A549 (cell line): ENCODE measurements at regions not wholly inside any gene's neighbourhood (a gene's known extent, or its start where the extent isn't known, plus 50 kb on each side); places are given as distances from the start of the nearest gene placed in this dataset.

ENCODE experiments used
- BHLHE40 ChIP-seq: IDR thresholded peaks from 2 replicates; pipeline ENCODE4 v1.6.1; 2012; ENCODE audit warnings: low read depth, low read length, inconsistent platforms
- CTCF ChIP-seq: fragments of >200 bp; sonication (Bioruptor Twin); formaldehyde crosslinking; IDR thresholded peaks from 3 replicates; pipeline ENCODE4 v1.5.1; 2016
- ESRRA ChIP-seq: fragments of 150-350 bp; IDR thresholded peaks from 2 replicates; pipeline ENCODE4 v1.6.1; 2014; ENCODE audit warnings: mild to moderate bottlenecking, low read length, borderline replicate concordance
- KDM5A ChIP-seq: fragments of 200-600 bp; sonication (generic); IDR thresholded peaks from 2 replicates; pipeline ENCODE4 v1.6.1; 2016; ENCODE audit warnings: antibody characterized with exemption, mild to moderate bottlenecking
- MAZ ChIP-seq: fragments of 150-350 bp; IDR thresholded peaks from 2 replicates; pipeline ENCODE4 v1.6.1; 2014; ENCODE audit warnings: antibody characterized with exemption, low read depth, low read length, borderline replicate concordance
- PBX3 ChIP-seq: IDR thresholded peaks from 2 replicates; pipeline ENCODE4 v1.6.1; 2012
- POLR2A ChIP-seq: IDR thresholded peaks from 2 replicates; pipeline ENCODE4 v1.6.1; 2012; ENCODE audit warnings: mild to moderate bottlenecking, low read length
- POLR2AphosphoS2 ChIP-seq: conservative IDR thresholded peaks from 2 replicates; pipeline ENCODE4 v1.6.1; 2012; ENCODE audit warnings: low read length, improper control_type of control experiment, inconsistent platforms
- SMC3 ChIP-seq: fragments of >200 bp; sonication (Bioruptor Twin); formaldehyde crosslinking; IDR thresholded peaks from 3 replicates; pipeline ENCODE4 v1.6.1; 2018; ENCODE audit warnings: inconsistent platforms
- ZNF302 ChIP-seq: fragments of 250-450 bp; sonication (Bioruptor Pico); IDR thresholded peaks from 2 replicates; pipeline ENCODE4 v1.9.0; 2021; ENCODE audit warnings: inconsistent platforms, mild to moderate bottlenecking, moderate library complexity
- TF ChIP-seq, protein P1 (sequence below): IDR thresholded peaks from 2 replicates; pipeline ENCODE4 v1.6.1; 2012
- TF ChIP-seq, protein P2 (sequence below): fragments of 200-600 bp; sonication (generic); IDR thresholded peaks from 2 replicates; pipeline ENCODE4 v1.6.1; 2016; ENCODE audit warnings: antibody characterized with exemption, mild to moderate bottlenecking, moderate library complexity
- TF ChIP-seq, protein P3 (sequence below): fragments of >200 bp; sonication (Bioruptor Twin); formaldehyde crosslinking; IDR thresholded peaks from 3 replicates; pipeline ENCODE4 v1.6.1; 2016

GRCh38 chr2:2827046-2827636, 496.1 kb upstream of the MYT1L start:
- TF ChIP-seq, protein P1, sequence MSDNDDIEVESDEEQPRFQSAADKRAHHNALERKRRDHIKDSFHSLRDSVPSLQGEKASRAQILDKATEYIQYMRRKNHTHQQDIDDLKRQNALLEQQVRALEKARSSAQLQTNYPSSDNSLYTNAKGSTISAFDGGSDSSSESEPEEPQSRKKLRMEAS, result no peak
- no peak for TF ChIP-seq CTCF
- no peak for TF ChIP-seq POLR2A
- TF ChIP-seq ZNF302 (CRISPR knock-in tag), result no peak
- TF ChIP-seq, protein P2, sequence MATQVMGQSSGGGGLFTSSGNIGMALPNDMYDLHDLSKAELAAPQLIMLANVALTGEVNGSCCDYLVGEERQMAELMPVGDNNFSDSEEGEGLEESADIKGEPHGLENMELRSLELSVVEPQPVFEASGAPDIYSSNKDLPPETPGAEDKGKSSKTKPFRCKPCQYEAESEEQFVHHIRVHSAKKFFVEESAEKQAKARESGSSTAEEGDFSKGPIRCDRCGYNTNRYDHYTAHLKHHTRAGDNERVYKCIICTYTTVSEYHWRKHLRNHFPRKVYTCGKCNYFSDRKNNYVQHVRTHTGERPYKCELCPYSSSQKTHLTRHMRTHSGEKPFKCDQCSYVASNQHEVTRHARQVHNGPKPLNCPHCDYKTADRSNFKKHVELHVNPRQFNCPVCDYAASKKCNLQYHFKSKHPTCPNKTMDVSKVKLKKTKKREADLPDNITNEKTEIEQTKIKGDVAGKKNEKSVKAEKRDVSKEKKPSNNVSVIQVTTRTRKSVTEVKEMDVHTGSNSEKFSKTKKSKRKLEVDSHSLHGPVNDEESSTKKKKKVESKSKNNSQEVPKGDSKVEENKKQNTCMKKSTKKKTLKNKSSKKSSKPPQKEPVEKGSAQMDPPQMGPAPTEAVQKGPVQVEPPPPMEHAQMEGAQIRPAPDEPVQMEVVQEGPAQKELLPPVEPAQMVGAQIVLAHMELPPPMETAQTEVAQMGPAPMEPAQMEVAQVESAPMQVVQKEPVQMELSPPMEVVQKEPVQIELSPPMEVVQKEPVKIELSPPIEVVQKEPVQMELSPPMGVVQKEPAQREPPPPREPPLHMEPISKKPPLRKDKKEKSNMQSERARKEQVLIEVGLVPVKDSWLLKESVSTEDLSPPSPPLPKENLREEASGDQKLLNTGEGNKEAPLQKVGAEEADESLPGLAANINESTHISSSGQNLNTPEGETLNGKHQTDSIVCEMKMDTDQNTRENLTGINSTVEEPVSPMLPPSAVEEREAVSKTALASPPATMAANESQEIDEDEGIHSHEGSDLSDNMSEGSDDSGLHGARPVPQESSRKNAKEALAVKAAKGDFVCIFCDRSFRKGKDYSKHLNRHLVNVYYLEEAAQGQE, result no peak
- TF ChIP-seq SMC3, result no peak
- TF ChIP-seq PBX3, result no peak
- TF ChIP-seq MAZ, result no peak
- no peak for TF ChIP-seq KDM5A
- no peak for TF ChIP-seq POLR2AphosphoS2
- no peak for TF ChIP-seq BHLHE40
- TF ChIP-seq ESRRA, result no peak
- TF ChIP-seq, protein P3, sequence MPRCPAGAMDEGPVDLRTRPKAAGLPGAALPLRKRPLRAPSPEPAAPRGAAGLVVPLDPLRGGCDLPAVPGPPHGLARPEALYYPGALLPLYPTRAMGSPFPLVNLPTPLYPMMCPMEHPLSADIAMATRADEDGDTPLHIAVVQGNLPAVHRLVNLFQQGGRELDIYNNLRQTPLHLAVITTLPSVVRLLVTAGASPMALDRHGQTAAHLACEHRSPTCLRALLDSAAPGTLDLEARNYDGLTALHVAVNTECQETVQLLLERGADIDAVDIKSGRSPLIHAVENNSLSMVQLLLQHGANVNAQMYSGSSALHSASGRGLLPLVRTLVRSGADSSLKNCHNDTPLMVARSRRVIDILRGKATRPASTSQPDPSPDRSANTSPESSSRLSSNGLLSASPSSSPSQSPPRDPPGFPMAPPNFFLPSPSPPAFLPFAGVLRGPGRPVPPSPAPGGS, result no peak
